ENCODE measurements at regions not wholly inside any gene's neighbourhood (a gene's known extent, or its start where the extent isn't known, plus 50 kb on each side); places are given as distances from the start of the nearest gene placed in this dataset.

- no peaks in the 10 kb centered on the region for H3K36me3 ChIP-seq (ENCODE audit: control insufficient read depth in 4 of 4, insufficient read depth in 4 of 4, low read length in 4 of 4)
- H3K27ac ChIP-seq (ENCODE audit: low read depth in 1 of 2, low read length in 1 of 2) = no peak overlapping the region
- no peak for DNase-seq
- H3K4me3 ChIP-seq = no peak overlapping the region
- peaks cover 0 to 3% (median 0%) of the 10 kb centered on the region in 4 donors for H3K9me3 ChIP-seq (ENCODE audit: control insufficient read depth in 4 of 4, insufficient read depth in 3 of 4, low read length in 3 of 4)
- TF ChIP-seq CTCF (IDR thresholded peaks at IDR 0.05; ENCODE audit: control extremely low read depth, extremely low read depth) = no peak
- peaks cover 0 to 8% (median 0%) of the 10 kb centered on the region in 5 donors for H3K4me1 ChIP-seq (ENCODE audit: control insufficient read depth in 5 of 5, insufficient read depth in 5 of 5, low read length in 5 of 5)
- no peak overlapping the region for H3K9ac ChIP-seq (ENCODE audit: insufficient read depth in 1 of 2, low read length in 2 of 2)
- H3K27me3 ChIP-seq (ENCODE audit: control insufficient read depth in 3 of 3, insufficient read depth in 3 of 3, low read length in 2 of 3) = no peaks in the 10 kb centered on the region
- no peak for ATAC-seq (ENCODE audit: insufficient read depth, low FRiP score)
- WGBS, 2 donors = 84 to 93% methylated on average over 9 of the region's 9 CpGs
Observed at GRCh38 chr5:173796721-173797495, 91.2 kb upstream of the CPEB4 start.

- H3K27me3 ChIP-seq (ENCODE audit: control insufficient read depth in 3 of 3, insufficient read depth in 3 of 3, low read length in 2 of 3) = no peaks in the 10 kb centered on the region
- H3K9me3 ChIP-seq (ENCODE audit: control insufficient read depth in 4 of 4, insufficient read depth in 3 of 4, low read length in 3 of 4) = peaks cover 0 to 3% (median 0%) of the 10 kb centered on the region in 4 donors
- no peaks in the 10 kb centered on the region for H3K36me3 ChIP-seq (ENCODE audit: control insufficient read depth in 4 of 4, insufficient read depth in 4 of 4, low read length in 4 of 4)
- no peak overlapping the region for H3K4me3 ChIP-seq
- ATAC-seq (ENCODE audit: insufficient read depth, low FRiP score) (no peak), DNase-seq (no peak)
- WGBS, 2 donors = 82 to 92% methylated on average over 4 of the region's 4 CpGs
- H3K27ac ChIP-seq (ENCODE audit: low read depth in 1 of 2, low read length in 1 of 2) = no peak overlapping the region
- peaks cover 0 to 9% (median 0%) of the 10 kb centered on the region in 5 donors for H3K4me1 ChIP-seq (ENCODE audit: control insufficient read depth in 5 of 5, insufficient read depth in 5 of 5, low read length in 5 of 5)
- TF ChIP-seq CTCF (IDR thresholded peaks at IDR 0.05; ENCODE audit: control extremely low read depth, extremely low read depth) = no peak
- no peak overlapping the region for H3K9ac ChIP-seq (ENCODE audit: insufficient read depth in 1 of 2, low read length in 2 of 2)
Observed at GRCh38 chr5:173798127-173798810, 89.9 kb upstream of the CPEB4 start.

- H3K27ac ChIP-seq (ENCODE audit: low read depth in 1 of 2, low read length in 1 of 2) = no peak overlapping the region
- no peaks in the 10 kb centered on the region for H3K36me3 ChIP-seq (ENCODE audit: control insufficient read depth in 4 of 4, insufficient read depth in 4 of 4, low read length in 4 of 4)
- no peak overlapping the region for H3K4me3 ChIP-seq
- H3K27me3 ChIP-seq (ENCODE audit: control insufficient read depth in 3 of 3, insufficient read depth in 3 of 3, low read length in 2 of 3) = no peaks in the 10 kb centered on the region
- no peak for DNase-seq
- no peak overlapping the region for H3K9ac ChIP-seq (ENCODE audit: insufficient read depth in 1 of 2, low read length in 2 of 2)
- WGBS, 2 donors = 86 to 91% methylated on average over 8 of the region's 8 CpGs
- no peak for ATAC-seq (ENCODE audit: insufficient read depth, low FRiP score)
- TF ChIP-seq CTCF (IDR thresholded peaks at IDR 0.05; ENCODE audit: control extremely low read depth, extremely low read depth) = no peak
- peaks cover 0 to 2% (median 0%) of the 10 kb centered on the region in 5 donors for H3K4me1 ChIP-seq (ENCODE audit: control insufficient read depth in 5 of 5, insufficient read depth in 5 of 5, low read length in 5 of 5)
- H3K9me3 ChIP-seq (ENCODE audit: control insufficient read depth in 4 of 4, insufficient read depth in 3 of 4, low read length in 3 of 4) = peaks cover 0 to 3% (median 0%) of the 10 kb centered on the region in 4 donors
Observed at GRCh38 chr5:173800340-173800739, 87.8 kb upstream of the CPEB4 start.

Data from lung (tissue), 11 donors.